ENCODE measurements at regions not wholly inside any gene's neighbourhood (a gene's known extent, or its start where the extent isn't known, plus 50 kb on each side); places are given as distances from the start of the nearest gene placed in this dataset.

GRCh38 chr4:27921231-27921630 lies 1060.6 kb downstream of the STIM2 start:
- Histone ChIP-seq H3K27me3 (ENCODE audit: control insufficient read depth, insufficient read depth, low read length, poor library complexity, severe bottlenecking) (no peaks in the 10 kb centered on the region), H3K9me3 (ENCODE audit: control insufficient read depth, low read length) (no peaks in the 10 kb centered on the region), H3K4me1 (ENCODE audit: control insufficient read depth, insufficient read depth, low read length) (peaks cover 13% of the 10 kb centered on the region), H3K36me3 (ENCODE audit: control insufficient read depth, insufficient read depth, low read length) (no peaks in the 10 kb centered on the region), H3K27ac (ENCODE audit: insufficient read depth, low read depth, low read length, poor library complexity, severe bottlenecking) (no peak overlapping the region), H3K4me3 (ENCODE audit: insufficient read depth, low read depth, low read length) (no peak overlapping the region)
- 95 to 97% methylated on average over 3 to 4 of the region's 4 CpGs for WGBS, 2 experiments

- Histone ChIP-seq H3K4me3 (ENCODE audit: insufficient read depth, low read depth, low read length) (no peak overlapping the region), H3K36me3 (ENCODE audit: control insufficient read depth, insufficient read depth, low read length) (no peaks in the 10 kb centered on the region), H3K4me1 (ENCODE audit: control insufficient read depth, insufficient read depth, low read length) (no peaks in the 10 kb centered on the region), H3K27me3 (ENCODE audit: control insufficient read depth, insufficient read depth, low read length, poor library complexity, severe bottlenecking) (no peaks in the 10 kb centered on the region), H3K27ac (ENCODE audit: insufficient read depth, low read depth, low read length, poor library complexity, severe bottlenecking) (no peak overlapping the region), H3K9me3 (ENCODE audit: control insufficient read depth, low read length) (no peaks in the 10 kb centered on the region)
- whole genome bisulfite sequencing, 2 experiments, result 88 to 92% methylated on average over 1 to 2 of the region's 4 CpGs
Observed at GRCh38 chr4:27928761-27929540, 1068.3 kb downstream of the STIM2 start.

GRCh38 chr4:27930291-27930690 lies 1069.7 kb downstream of the STIM2 start:
- Histone ChIP-seq H3K4me3 (ENCODE audit: insufficient read depth, low read depth, low read length) (no peak overlapping the region), H3K9me3 (ENCODE audit: control insufficient read depth, low read length) (no peaks in the 10 kb centered on the region), H3K4me1 (ENCODE audit: control insufficient read depth, insufficient read depth, low read length) (no peaks in the 10 kb centered on the region), H3K27ac (ENCODE audit: insufficient read depth, low read depth, low read length, poor library complexity, severe bottlenecking) (no peak overlapping the region), H3K27me3 (ENCODE audit: control insufficient read depth, insufficient read depth, low read length, poor library complexity, severe bottlenecking) (no peaks in the 10 kb centered on the region), H3K36me3 (ENCODE audit: control insufficient read depth, insufficient read depth, low read length) (no peaks in the 10 kb centered on the region)
- WGBS, 2 experiments, result 83 to 94% methylated on average over 2 of the region's 3 CpGs

GRCh38 chr4:27930976-27931375 lies 1070.3 kb downstream of the STIM2 start:
- 92 to 100% methylated on average over 1 of the region's 1 CpG for WGBS, 2 experiments
- Histone ChIP-seq H3K9me3 (ENCODE audit: control insufficient read depth, low read length) (no peaks in the 10 kb centered on the region), H3K27ac (ENCODE audit: insufficient read depth, low read depth, low read length, poor library complexity, severe bottlenecking) (no peak overlapping the region), H3K4me1 (ENCODE audit: control insufficient read depth, insufficient read depth, low read length) (no peaks in the 10 kb centered on the region), H3K36me3 (ENCODE audit: control insufficient read depth, insufficient read depth, low read length) (no peaks in the 10 kb centered on the region), H3K4me3 (ENCODE audit: insufficient read depth, low read depth, low read length) (no peak overlapping the region), H3K27me3 (ENCODE audit: control insufficient read depth, insufficient read depth, low read length, poor library complexity, severe bottlenecking) (no peaks in the 10 kb centered on the region)

- H3K9me3 ChIP-seq (ENCODE audit: control insufficient read depth, low read length), result no peaks in the 10 kb centered on the region
- no peaks in the 10 kb centered on the region for H3K27me3 ChIP-seq (ENCODE audit: control insufficient read depth, insufficient read depth, low read length, poor library complexity, severe bottlenecking)
- H3K4me3 ChIP-seq (ENCODE audit: insufficient read depth, low read depth, low read length), result no peak overlapping the region
- no CpG with 5 or more reads among the region's 1 CpG for WGBS, 2 experiments
- no peak overlapping the region for H3K27ac ChIP-seq (ENCODE audit: insufficient read depth, low read depth, low read length, poor library complexity, severe bottlenecking)
- no peaks in the 10 kb centered on the region for H3K4me1 ChIP-seq (ENCODE audit: control insufficient read depth, insufficient read depth, low read length)
- H3K36me3 ChIP-seq (ENCODE audit: control insufficient read depth, insufficient read depth, low read length), result no peaks in the 10 kb centered on the region
Observed at GRCh38 chr4:27931584-27931983, 1070.9 kb downstream of the STIM2 start.

- no peak overlapping the region for H3K27ac ChIP-seq (ENCODE audit: insufficient read depth, low read depth, low read length, poor library complexity, severe bottlenecking)
- no peaks in the 10 kb centered on the region for H3K4me1 ChIP-seq (ENCODE audit: control insufficient read depth, insufficient read depth, low read length)
- H3K4me3 ChIP-seq (ENCODE audit: insufficient read depth, low read depth, low read length), result no peak overlapping the region
- H3K9me3 ChIP-seq (ENCODE audit: control insufficient read depth, low read length), result no peaks in the 10 kb centered on the region
- H3K36me3 ChIP-seq (ENCODE audit: control insufficient read depth, insufficient read depth, low read length), result no peaks in the 10 kb centered on the region
- WGBS, 2 experiments, result 82 to 100% methylated on average over 1 of the region's 1 CpG
- no peaks in the 10 kb centered on the region for H3K27me3 ChIP-seq (ENCODE audit: control insufficient read depth, insufficient read depth, low read length, poor library complexity, severe bottlenecking)
Observed at GRCh38 chr4:27934871-27935270, 1074.2 kb downstream of the STIM2 start.

GRCh38 chr4:27946799-27947198 lies 1086.2 kb downstream of the STIM2 start:
- Histone ChIP-seq H3K9me3 (ENCODE audit: control insufficient read depth, low read length) (no peaks in the 10 kb centered on the region), H3K27me3 (ENCODE audit: control insufficient read depth, insufficient read depth, low read length, poor library complexity, severe bottlenecking) (no peaks in the 10 kb centered on the region), H3K4me3 (ENCODE audit: insufficient read depth, low read depth, low read length) (no peak overlapping the region), H3K27ac (ENCODE audit: insufficient read depth, low read depth, low read length, poor library complexity, severe bottlenecking) (no peak overlapping the region), H3K4me1 (ENCODE audit: control insufficient read depth, insufficient read depth, low read length) (no peaks in the 10 kb centered on the region), H3K36me3 (ENCODE audit: control insufficient read depth, insufficient read depth, low read length) (no peaks in the 10 kb centered on the region)
- WGBS, 2 experiments, result 87 to 90% methylated on average over 1 of the region's 1 CpG

- WGBS, 2 experiments, result 86 to 95% methylated on average over 2 of the region's 2 CpGs
- no peaks in the 10 kb centered on the region for H3K27me3 ChIP-seq (ENCODE audit: control insufficient read depth, insufficient read depth, low read length, poor library complexity, severe bottlenecking)
- H3K4me1 ChIP-seq (ENCODE audit: control insufficient read depth, insufficient read depth, low read length), result no peaks in the 10 kb centered on the region
Observed at GRCh38 chr4:27947302-27947701, 1086.7 kb downstream of the STIM2 start.

GRCh38 chr4:27964095-27964494 lies 1103.5 kb downstream of the STIM2 start:
- Histone ChIP-seq H3K9me3 (ENCODE audit: control insufficient read depth, low read length) (no peaks in the 10 kb centered on the region), H3K4me1 (ENCODE audit: control insufficient read depth, insufficient read depth, low read length) (no peaks in the 10 kb centered on the region), H3K36me3 (ENCODE audit: control insufficient read depth, insufficient read depth, low read length) (no peaks in the 10 kb centered on the region), H3K27me3 (ENCODE audit: control insufficient read depth, insufficient read depth, low read length, poor library complexity, severe bottlenecking) (no peaks in the 10 kb centered on the region), H3K4me3 (ENCODE audit: insufficient read depth, low read depth, low read length) (no peak overlapping the region), H3K27ac (ENCODE audit: insufficient read depth, low read depth, low read length, poor library complexity, severe bottlenecking) (no peak overlapping the region)

More at GRCh38 chr4:27947302-27947701, 1086.7 kb downstream of the STIM2 start:
- H3K9me3 ChIP-seq (ENCODE audit: control insufficient read depth, low read length), result no peaks in the 10 kb centered on the region
- H3K27ac ChIP-seq (ENCODE audit: insufficient read depth, low read depth, low read length, poor library complexity, severe bottlenecking), result no peak overlapping the region
- H3K36me3 ChIP-seq (ENCODE audit: control insufficient read depth, insufficient read depth, low read length), result no peaks in the 10 kb centered on the region
- H3K4me3 ChIP-seq (ENCODE audit: insufficient read depth, low read depth, low read length), result no peak overlapping the region

GRCh38 chr4:27966664-27967063 lies 1106.0 kb downstream of the STIM2 start:
- 91 to 92% methylated on average over 3 of the region's 3 CpGs for WGBS, 2 experiments
- H3K36me3 ChIP-seq (ENCODE audit: control insufficient read depth, insufficient read depth, low read length), result no peaks in the 10 kb centered on the region
- H3K27me3 ChIP-seq (ENCODE audit: control insufficient read depth, insufficient read depth, low read length, poor library complexity, severe bottlenecking), result no peaks in the 10 kb centered on the region
- H3K4me3 ChIP-seq (ENCODE audit: insufficient read depth, low read depth, low read length), result no peak overlapping the region
- H3K4me1 ChIP-seq (ENCODE audit: control insufficient read depth, insufficient read depth, low read length), result no peaks in the 10 kb centered on the region
- no peaks in the 10 kb centered on the region for H3K9me3 ChIP-seq (ENCODE audit: control insufficient read depth, low read length)
- H3K27ac ChIP-seq (ENCODE audit: insufficient read depth, low read depth, low read length, poor library complexity, severe bottlenecking), result no peak overlapping the region

All from ectodermal cell (in vitro differentiated cells).